ENCODE measurements at regions not wholly inside any gene's neighbourhood (a gene's known extent, or its start where the extent isn't known, plus 50 kb on each side); places are given as distances from the start of the nearest gene placed in this dataset.
A peak's percentile ranks its signal among the peaks of the same experiment; 100 is the strongest.

- Histone ChIP-seq H3K9ac (ENCODE audit: low read length in 3 of 3) (no peak overlapping the region), H3K27ac (ENCODE audit: low read depth in 2 of 2, low read length in 2 of 2) (no peak overlapping the region), H3K4me1 (ENCODE audit: control insufficient read depth in 2 of 3, insufficient read depth in 2 of 3, low read depth in 1 of 3, low read length in 3 of 3) (no peaks in the 10 kb centered on the region), H3K9me3 (ENCODE audit: control insufficient read depth in 2 of 3, insufficient read depth in 1 of 3, low read length in 3 of 3) (no peaks in the 10 kb centered on the region), H3K36me3 (ENCODE audit: control insufficient read depth in 2 of 3, insufficient read depth in 3 of 3, low read length in 3 of 3) (no peaks in the 10 kb centered on the region), H3K4me3 (ENCODE audit: low read length in 3 of 3) (no peak overlapping the region), H3K27me3 (ENCODE audit: control insufficient read depth, insufficient read depth, low read length) (no peaks in the 10 kb centered on the region)
- FAIRE-seq (peak; percentile 99), DNase-seq (no peak)
- no peak for TF ChIP-seq CTCF (IDR thresholded peaks at IDR 0.05; ENCODE audit: borderline replicate concordance, extremely low read depth, insufficient read depth)
- intact Hi-C loops (cut with DNase I) = no loop called here
These were observed 92.9 kb upstream of the TSPAN2 start for GRCh38 chr1:115182012-115182715.

GRCh38 chr1:115181231-115181630, 91.9 kb upstream of the TSPAN2 start:
- intact Hi-C loops (cut with DNase I) = no loop called here
- FAIRE-seq = no peak
- H3K27me3 ChIP-seq (ENCODE audit: control insufficient read depth, insufficient read depth, low read length) = no peaks in the 10 kb centered on the region
- H3K27ac ChIP-seq (ENCODE audit: low read depth in 2 of 2, low read length in 2 of 2) = no peak overlapping the region
- H3K9ac ChIP-seq (ENCODE audit: low read length in 3 of 3) = no peak overlapping the region
- no peaks in the 10 kb centered on the region for H3K4me1 ChIP-seq (ENCODE audit: control insufficient read depth in 2 of 3, insufficient read depth in 2 of 3, low read depth in 1 of 3, low read length in 3 of 3)
- no peaks in the 10 kb centered on the region for H3K9me3 ChIP-seq (ENCODE audit: control insufficient read depth in 2 of 3, insufficient read depth in 1 of 3, low read length in 3 of 3)
- H3K4me3 ChIP-seq (ENCODE audit: low read length in 3 of 3) = no peak overlapping the region
- no peaks in the 10 kb centered on the region for H3K36me3 ChIP-seq (ENCODE audit: control insufficient read depth in 2 of 3, insufficient read depth in 3 of 3, low read length in 3 of 3)
- DNase-seq = no peak
- TF ChIP-seq CTCF (IDR thresholded peaks at IDR 0.05; ENCODE audit: borderline replicate concordance, extremely low read depth, insufficient read depth) = no peak

- FAIRE-seq (no peak), DNase-seq (no peak)
- H3K27me3 ChIP-seq (ENCODE audit: control insufficient read depth, insufficient read depth, low read length) = no peaks in the 10 kb centered on the region
- H3K4me3 ChIP-seq (ENCODE audit: low read length in 3 of 3) = no peak overlapping the region
- intact Hi-C loops (cut with DNase I) = no loop called here
- no peaks in the 10 kb centered on the region for H3K9me3 ChIP-seq (ENCODE audit: control insufficient read depth in 2 of 3, insufficient read depth in 1 of 3, low read length in 3 of 3)
- H3K4me1 ChIP-seq (ENCODE audit: control insufficient read depth in 2 of 3, insufficient read depth in 2 of 3, low read depth in 1 of 3, low read length in 3 of 3) = no peaks in the 10 kb centered on the region
- H3K9ac ChIP-seq (ENCODE audit: low read length in 3 of 3) = no peak overlapping the region
- no peak overlapping the region for H3K27ac ChIP-seq (ENCODE audit: low read depth in 2 of 2, low read length in 2 of 2)
- H3K36me3 ChIP-seq (ENCODE audit: control insufficient read depth in 2 of 3, insufficient read depth in 3 of 3, low read length in 3 of 3) = no peaks in the 10 kb centered on the region
- no peak for TF ChIP-seq CTCF (IDR thresholded peaks at IDR 0.05; ENCODE audit: borderline replicate concordance, extremely low read depth, insufficient read depth)
These were observed 90.2 kb upstream of the TSPAN2 start for GRCh38 chr1:115179397-115180079.

Data from kidney (tissue), 13 donors.